HUES64 (cell line): ENCODE measurements at regions not wholly inside any gene's neighbourhood (a gene's known extent, or its start where the extent isn't known, plus 50 kb on each side); places are given as distances from the start of the nearest gene placed in this dataset.

Experiments used
- H3K27ac ChIP-seq: 2 replicates; pipeline ENCODE4 v1.7.0; 2013; ENCODE audit warnings: low read depth, low read length, inconsistent platforms
- H3K27me3 ChIP-seq: 2 replicates; pipeline ENCODE4 v1.6.1; 2013; ENCODE audit warnings: mild to moderate bottlenecking, low read length; ENCODE audit not compliant: insufficient read depth
- H3K36me3 ChIP-seq: 2 replicates; pipeline ENCODE4 v1.6.1; 2013; ENCODE audit warnings: mild to moderate bottlenecking, low read length; ENCODE audit not compliant: insufficient read depth
- H3K4me1 ChIP-seq: 2 replicates; pipeline ENCODE4 v1.6.1; 2013; ENCODE audit warnings: mild to moderate bottlenecking, low read length, moderate library complexity; ENCODE audit not compliant: insufficient read depth
- H3K4me3 ChIP-seq: 2 replicates; pipeline ENCODE4 v1.5.1; 2013; ENCODE audit warnings: mild to moderate bottlenecking, low read length, moderate library complexity
- H3K9ac ChIP-seq: 2 replicates; pipeline ENCODE4 v1.6.1; 2013; ENCODE audit warnings: mild to moderate bottlenecking, low read depth, low read length
- H3K9me3 ChIP-seq: 2 replicates; pipeline ENCODE4 v1.6.1; 2013; ENCODE audit warnings: low read depth, low read length; ENCODE audit not compliant: insufficient read depth
- WGBS: fragments of 150-250, 120-280 bp; methylation state at CpG from one replicate; pipeline ENCODE4 v1.1.7; 2013; ENCODE audit warnings: missing lambda C conversion rate; 5-methylcytosine and 5-hydroxymethylcytosine counted together

GRCh38 chr17:65457635-65458257 lies 103.7 kb downstream of the AXIN2 start:
- Histone ChIP-seq H3K9me3 (no peaks in the 10 kb centered on the region), H3K36me3 (no peaks in the 10 kb centered on the region), H3K27me3 (no peaks in the 10 kb centered on the region), H3K4me1 (peaks cover 37% of the 10 kb centered on the region), H3K4me3 (no peak overlapping the region), H3K9ac (no peak overlapping the region), H3K27ac (no peak overlapping the region)
- WGBS: 91% methylated on average over 11 of the region's 11 CpGs

GRCh38 chr17:65457183-65457582 lies 104.3 kb downstream of the AXIN2 start:
- no peaks in the 10 kb centered on the region for H3K27me3 ChIP-seq
- no peaks in the 10 kb centered on the region for H3K9me3 ChIP-seq
- no peaks in the 10 kb centered on the region for H3K36me3 ChIP-seq
- peaks cover 37% of the 10 kb centered on the region for H3K4me1 ChIP-seq
- WGBS: 83% methylated on average over 3 of the region's 3 CpGs
- no peak overlapping the region for H3K9ac ChIP-seq
- no peak overlapping the region for H3K4me3 ChIP-seq
- no peak overlapping the region for H3K27ac ChIP-seq

GRCh38 chr17:65456368-65457151 lies 104.9 kb downstream of the AXIN2 start:
- H3K9ac ChIP-seq: no peak overlapping the region
- no peaks in the 10 kb centered on the region for H3K9me3 ChIP-seq
- 77% methylated on average over 7 of the region's 7 CpGs for WGBS
- no peaks in the 10 kb centered on the region for H3K36me3 ChIP-seq
- H3K27me3 ChIP-seq: no peaks in the 10 kb centered on the region
- no peak overlapping the region for H3K27ac ChIP-seq
- peaks cover 37% of the 10 kb centered on the region for H3K4me1 ChIP-seq
- no peak overlapping the region for H3K4me3 ChIP-seq

- WGBS: 56% methylated on average over 7 of the region's 7 CpGs
- H3K4me3 ChIP-seq: no peak overlapping the region
- no peaks in the 10 kb centered on the region for H3K36me3 ChIP-seq
- no peak overlapping the region for H3K27ac ChIP-seq
- H3K9me3 ChIP-seq: no peaks in the 10 kb centered on the region
- no peak overlapping the region for H3K9ac ChIP-seq
- no peaks in the 10 kb centered on the region for H3K27me3 ChIP-seq
- peaks cover 37% of the 10 kb centered on the region for H3K4me1 ChIP-seq
Measured at GRCh38 chr17:65455972-65456343, 105.5 kb downstream of the AXIN2 start.

GRCh38 chr17:65455154-65455971 lies 106.1 kb downstream of the AXIN2 start:
- Histone ChIP-seq H3K9me3 (no peaks in the 10 kb centered on the region), H3K4me1 (peaks cover 37% of the 10 kb centered on the region), H3K27me3 (no peaks in the 10 kb centered on the region), H3K9ac (no peak overlapping the region), H3K27ac (no peak overlapping the region), H3K36me3 (no peaks in the 10 kb centered on the region), H3K4me3 (no peak overlapping the region)
- 87% methylated on average over 10 of the region's 11 CpGs for WGBS

- no peaks in the 10 kb centered on the region for H3K27me3 ChIP-seq
- peak overlapping the region; percentile 28 for H3K27ac ChIP-seq
- peak overlapping the region; percentile 41; the same call in 1 of the 2 replicates for H3K9ac ChIP-seq
- H3K36me3 ChIP-seq: no peaks in the 10 kb centered on the region
- no peaks in the 10 kb centered on the region for H3K9me3 ChIP-seq
- 57% methylated on average over 3 of the region's 4 CpGs for WGBS
- H3K4me3 ChIP-seq: no peak overlapping the region
- peaks cover 19% of the 10 kb centered on the region for H3K4me1 ChIP-seq
Measured at GRCh38 chr17:65453204-65453931, 108.1 kb downstream of the AXIN2 start.

- H3K4me1 ChIP-seq: peaks cover 9% of the 10 kb centered on the region
- H3K27ac ChIP-seq: no peak overlapping the region
- WGBS: 81% methylated on average over 4 of the region's 4 CpGs
- H3K9me3 ChIP-seq: no peaks in the 10 kb centered on the region
- H3K36me3 ChIP-seq: no peaks in the 10 kb centered on the region
- H3K9ac ChIP-seq: no peak overlapping the region
- no peaks in the 10 kb centered on the region for H3K27me3 ChIP-seq
- H3K4me3 ChIP-seq: no peak overlapping the region
Measured at GRCh38 chr17:65449495-65449894, 112.0 kb downstream of the AXIN2 start.

- Histone ChIP-seq H3K27ac (no peak overlapping the region), H3K9ac (no peak overlapping the region), H3K4me1 (no peaks in the 10 kb centered on the region), H3K4me3 (no peak overlapping the region), H3K36me3 (no peaks in the 10 kb centered on the region), H3K27me3 (no peaks in the 10 kb centered on the region), H3K9me3 (no peaks in the 10 kb centered on the region)
- WGBS: 0% methylated on average over 1 of the region's 2 CpGs
Measured at GRCh38 chr17:65447823-65448222, 113.6 kb downstream of the AXIN2 start.

- Histone ChIP-seq H3K27me3 (no peaks in the 10 kb centered on the region), H3K4me3 (no peak overlapping the region), H3K9ac (no peak overlapping the region), H3K27ac (no peak overlapping the region), H3K36me3 (no peaks in the 10 kb centered on the region), H3K9me3 (no peaks in the 10 kb centered on the region), H3K4me1 (no peaks in the 10 kb centered on the region)
- WGBS: 92% methylated on average over 6 of the region's 6 CpGs
Measured at GRCh38 chr17:65446838-65447526, 114.5 kb downstream of the AXIN2 start.

- 91% methylated on average over 3 of the region's 3 CpGs for WGBS
- H3K9ac ChIP-seq: no peak overlapping the region
- H3K27me3 ChIP-seq: no peaks in the 10 kb centered on the region
- H3K4me3 ChIP-seq: no peak overlapping the region
- H3K27ac ChIP-seq: no peak overlapping the region
- no peaks in the 10 kb centered on the region for H3K36me3 ChIP-seq
- H3K4me1 ChIP-seq: no peaks in the 10 kb centered on the region
- H3K9me3 ChIP-seq: no peaks in the 10 kb centered on the region
Measured at GRCh38 chr17:65446043-65446442, 115.4 kb downstream of the AXIN2 start.
